GM12892 (cell line): ENCODE measurements at regions not wholly inside any gene's neighbourhood (a gene's known extent, or its start where the extent isn't known, plus 50 kb on each side); places are given as distances from the start of the nearest gene placed in this dataset.

Experiments used
- DNase-seq: peaks from one replicate; pipeline ENCODE4 v3.0.0; 2011; ENCODE audit not compliant: insufficient read length
- FAIRE-seq: peaks from 2 replicates; lab custom pipeline; 2011; peaks lifted over from hg19 to GRCh38; lab: Jason Lieb, UNC
- POLR2A ChIP-seq: IDR thresholded peaks from 2 replicates; pipeline ENCODE4 v1.6.1; 2011; ENCODE audit warnings: low read depth, low read length, control low read depth
- POLR2AphosphoS5 ChIP-seq: IDR thresholded peaks from 2 replicates; pipeline ENCODE4 v1.6.1; 2011; ENCODE audit warnings: low read depth, low read length, control low read depth
- TAF1 ChIP-seq: IDR thresholded peaks from 2 replicates; pipeline ENCODE4 v1.6.1; 2011; ENCODE audit warnings: low read depth, mild to moderate bottlenecking, control low read depth, low read length, borderline replicate concordance

DNA sequence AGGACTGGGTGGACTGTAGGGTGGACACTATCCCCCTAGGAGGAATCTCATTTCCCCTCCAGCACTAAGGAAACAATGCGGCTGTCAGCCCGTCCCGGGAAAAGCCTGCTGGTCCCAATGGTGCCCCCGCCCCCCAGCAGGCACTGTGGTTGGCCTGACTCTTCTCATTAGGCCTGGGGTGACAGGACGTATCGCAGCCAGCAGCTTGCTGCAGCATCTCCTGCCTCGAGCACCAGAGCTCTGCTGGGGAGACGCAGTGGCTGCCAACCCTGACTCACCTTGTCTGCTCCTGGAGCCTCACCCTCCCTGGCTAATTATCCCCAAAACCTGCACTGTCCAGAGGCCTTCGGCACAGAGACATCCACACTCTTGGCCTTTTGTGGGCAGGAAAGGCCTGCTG, 115.1 kb upstream of the GJB5 start:
- TF ChIP-seq POLR2A (no peak), TAF1 (no peak), POLR2AphosphoS5 (no peak)
- FAIRE-seq = no peak
- no peak for DNase-seq

DNA sequence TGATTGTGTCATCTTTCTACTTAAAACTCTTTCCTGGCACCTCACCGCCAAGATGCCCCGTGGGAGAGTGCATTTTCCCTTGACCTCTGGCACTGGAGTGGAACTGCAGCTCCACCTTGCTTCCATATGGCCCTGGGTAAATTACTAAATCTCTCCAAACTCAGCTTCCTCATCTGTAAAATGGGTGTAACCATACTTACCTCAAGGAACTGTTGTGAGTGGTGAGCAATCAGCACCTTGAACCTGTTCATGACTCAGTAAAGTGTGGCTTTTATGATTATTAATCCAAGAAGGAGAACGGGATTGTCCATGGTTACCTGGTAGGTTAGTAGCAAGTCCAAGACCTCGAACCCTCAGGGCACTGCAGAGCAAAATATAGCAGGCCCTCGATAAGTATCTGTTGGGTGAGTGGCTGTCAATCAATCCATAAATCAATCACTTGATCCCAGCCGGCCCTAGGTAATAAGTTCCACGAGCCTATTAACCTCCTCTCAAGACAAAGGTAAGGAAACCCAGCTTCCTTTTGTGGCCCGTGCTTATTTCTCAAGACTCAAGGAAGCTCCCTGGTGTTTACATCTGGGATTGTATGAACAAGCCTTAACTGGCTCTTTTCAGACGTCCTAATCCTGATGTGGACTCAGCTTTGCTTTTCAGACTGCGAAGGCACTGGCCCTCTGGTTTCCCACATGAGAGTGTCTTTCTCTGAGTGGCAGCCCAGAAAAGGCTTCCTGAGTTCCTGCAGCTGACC, 114.0 kb upstream of the GJB5 start:
- DNase-seq (no peak), FAIRE-seq (no peak)
- TF ChIP-seq POLR2A (no peak), TAF1 (no peak), POLR2AphosphoS5 (no peak)

DNA sequence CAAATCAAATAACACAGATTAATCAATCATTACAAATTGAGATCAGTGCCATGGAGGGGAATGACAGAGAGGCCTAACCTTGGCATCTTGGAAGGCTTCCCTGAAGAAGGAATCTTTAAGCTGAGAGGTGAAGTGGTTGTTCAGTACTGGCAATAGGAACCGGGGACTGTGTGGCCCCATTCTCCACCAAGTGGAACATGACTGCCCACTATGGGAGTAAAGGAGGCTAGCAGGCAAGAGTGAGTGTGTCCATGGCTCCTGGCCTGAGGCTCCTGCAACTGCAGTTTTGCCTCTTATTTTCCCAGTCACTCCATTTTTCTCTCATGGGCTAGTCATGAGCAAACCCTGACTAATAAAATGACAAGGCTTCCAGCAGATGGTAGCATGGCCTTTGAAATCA, 112.2 kb upstream of the GJB5 start:
- FAIRE-seq (no peak), DNase-seq (no peak)
- no peak for TF ChIP-seq POLR2AphosphoS5
- no peak for TF ChIP-seq TAF1
- TF ChIP-seq POLR2A = no peak

DNA sequence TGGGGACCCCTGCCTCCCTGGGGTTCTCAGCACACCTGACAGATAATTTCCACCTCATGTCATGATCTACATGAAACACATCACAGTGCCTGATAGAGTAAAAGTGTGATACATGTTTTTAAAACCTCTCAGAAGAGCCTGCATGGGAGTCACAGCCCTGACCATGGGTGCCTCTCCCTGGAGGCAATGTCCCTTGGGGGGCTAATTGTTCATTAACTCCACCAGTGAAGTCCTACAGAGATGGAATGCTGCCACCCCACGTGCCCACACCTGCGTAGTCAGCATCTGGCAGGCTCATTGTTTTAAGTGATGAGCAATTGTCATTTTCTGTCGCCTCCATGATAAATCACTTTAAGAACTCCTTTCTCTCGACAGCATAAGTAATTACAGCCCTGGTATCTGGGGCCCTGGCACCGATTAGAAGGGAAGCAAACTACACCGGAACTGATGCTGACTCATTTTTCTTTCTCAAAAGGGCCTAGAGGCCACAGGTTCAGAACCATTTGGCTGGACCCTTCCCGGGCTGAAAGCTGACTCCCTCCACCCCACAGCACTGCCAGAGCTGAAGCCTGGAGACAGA, 109.6 kb upstream of the GJB5 start:
- TF ChIP-seq TAF1 = no peak
- no peak for TF ChIP-seq POLR2A
- no peak for TF ChIP-seq POLR2AphosphoS5
- DNase-seq (no peak), FAIRE-seq (no peak)

DNA sequence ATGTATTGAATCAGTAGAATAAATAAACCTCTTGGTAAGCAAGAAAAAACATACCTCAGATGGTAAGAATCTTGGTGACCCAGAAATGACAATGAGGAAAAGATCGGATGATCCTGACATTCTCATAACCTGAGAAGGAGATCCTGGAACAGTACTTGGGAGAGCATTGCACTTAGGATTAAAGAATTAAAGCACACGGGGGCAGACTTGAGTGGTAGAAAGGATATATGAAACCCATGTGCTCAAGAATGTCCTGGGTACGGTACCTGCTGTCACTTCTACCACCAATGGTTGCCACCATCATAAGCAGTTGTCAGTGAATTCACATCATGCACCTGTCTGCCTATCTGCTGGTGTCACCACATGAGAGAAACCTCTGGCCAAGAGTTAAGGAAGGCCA, 108.9 kb upstream of the GJB5 start:
- no peak for FAIRE-seq
- no peak for DNase-seq
- TF ChIP-seq POLR2A = no peak
- no peak for TF ChIP-seq POLR2AphosphoS5
- TF ChIP-seq TAF1 = no peak

DNA sequence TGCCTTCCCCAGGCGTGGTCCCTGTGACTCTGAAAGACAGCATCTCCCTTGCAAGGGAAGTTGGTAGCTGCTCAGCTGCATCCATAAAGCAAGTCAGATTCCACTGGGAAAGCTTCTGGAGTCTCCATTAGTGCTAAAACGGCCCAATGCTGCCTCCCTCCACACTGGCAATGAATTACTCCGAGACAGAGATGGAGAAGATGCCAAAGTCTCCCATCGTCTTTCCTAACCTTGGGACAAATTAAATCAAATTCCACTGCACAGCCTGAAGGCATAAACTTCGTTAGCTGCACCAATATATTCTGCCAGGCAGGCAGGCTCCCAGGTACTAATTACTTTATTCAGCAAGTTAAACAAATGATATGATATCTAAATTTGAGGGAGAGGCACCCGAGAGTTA, 106.3 kb upstream of the GJB5 start:
- FAIRE-seq (no peak), DNase-seq (no peak)
- TF ChIP-seq TAF1 (no peak), POLR2AphosphoS5 (no peak), POLR2A (no peak)

GRCh38 chr1:34650090-34650489, 104.8 kb upstream of the GJB5 start:
- DNase-seq (no peak), FAIRE-seq (no peak)
- no peak for TF ChIP-seq POLR2AphosphoS5
- TF ChIP-seq TAF1 = no peak
- no peak for TF ChIP-seq POLR2A

- TF ChIP-seq POLR2AphosphoS5 (no peak), POLR2A (no peak), TAF1 (no peak)
- DNase-seq (no peak), FAIRE-seq (no peak)
Measured at GRCh38 chr1:34650800-34651199, 104.0 kb upstream of the GJB5 start.

DNA sequence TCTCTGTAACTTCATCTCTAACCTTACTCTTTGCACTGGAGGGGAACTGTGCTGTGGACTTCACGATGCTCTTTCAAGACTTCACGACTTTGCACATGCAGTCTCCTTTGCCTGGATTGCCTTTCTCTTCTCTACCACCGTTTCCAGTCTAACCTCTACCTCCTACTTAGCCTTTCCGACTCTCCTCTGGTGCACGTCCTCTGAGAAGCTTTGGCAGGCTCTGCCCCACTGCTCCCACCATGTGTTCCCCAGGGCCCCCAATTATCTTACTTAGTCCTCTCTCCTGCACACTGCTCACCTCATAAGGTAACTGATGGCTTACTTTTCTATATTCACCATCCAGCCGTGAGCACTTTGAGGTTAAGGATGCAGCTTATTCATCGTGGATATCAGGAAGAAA, 101.7 kb upstream of the GJB5 start:
- DNase-seq (no peak), FAIRE-seq (no peak)
- TF ChIP-seq TAF1 = no peak
- TF ChIP-seq POLR2A = no peak
- no peak for TF ChIP-seq POLR2AphosphoS5

- FAIRE-seq (no peak), DNase-seq (no peak)
- TF ChIP-seq TAF1 (no peak), POLR2A (no peak), POLR2AphosphoS5 (no peak)
Measured at GRCh38 chr1:34655206-34655874, 99.5 kb upstream of the GJB5 start.

GRCh38 chr1:34655875-34656240, 99.0 kb upstream of the GJB5 start:
- no peak for TF ChIP-seq POLR2A
- TF ChIP-seq TAF1 = no peak
- TF ChIP-seq POLR2AphosphoS5 = no peak
- no peak for FAIRE-seq
- no peak for DNase-seq
